Adrenal gland (tissue), 5 donors: ENCODE measurements at regions not wholly inside any gene's neighbourhood (a gene's known extent, or its start where the extent isn't known, plus 50 kb on each side); places are given as distances from the start of the nearest gene placed in this dataset.

Experiments
- POLR2A ChIP-seq, 2 donors: fragments of 450-650 bp; IDR thresholded peaks; one replicate each; pipeline ENCODE4 v1.6.1; 2017; ENCODE audit warnings: antibody characterized with exemption in 2 of 2, mild to moderate bottlenecking in 2 of 2, moderate library complexity in 1 of 2
- TF ChIP-seq, protein P1 (sequence below), 6 experiments: fragments of 450-650 bp in 4 of 6; fragments of 200-600 bp in 2 of 6; sonication (generic) in 1 of 6; IDR thresholded peaks; 1 replicate in 5 of 6; 2 replicates in 1 of 6; pipeline versions ENCODE4 v1.5.1 to v1.8.0; 2016 to 2021; ENCODE audit warnings: antibody characterized with exemption in 6 of 6, mild to moderate bottlenecking in 2 of 6, moderate library complexity in 1 of 6
- donor health status: DM: no; HTN: no; CAD: no.

- no peak for TF ChIP-seq POLR2A (IDR thresholded peaks at IDR 0.05)
- TF ChIP-seq, protein P1, sequence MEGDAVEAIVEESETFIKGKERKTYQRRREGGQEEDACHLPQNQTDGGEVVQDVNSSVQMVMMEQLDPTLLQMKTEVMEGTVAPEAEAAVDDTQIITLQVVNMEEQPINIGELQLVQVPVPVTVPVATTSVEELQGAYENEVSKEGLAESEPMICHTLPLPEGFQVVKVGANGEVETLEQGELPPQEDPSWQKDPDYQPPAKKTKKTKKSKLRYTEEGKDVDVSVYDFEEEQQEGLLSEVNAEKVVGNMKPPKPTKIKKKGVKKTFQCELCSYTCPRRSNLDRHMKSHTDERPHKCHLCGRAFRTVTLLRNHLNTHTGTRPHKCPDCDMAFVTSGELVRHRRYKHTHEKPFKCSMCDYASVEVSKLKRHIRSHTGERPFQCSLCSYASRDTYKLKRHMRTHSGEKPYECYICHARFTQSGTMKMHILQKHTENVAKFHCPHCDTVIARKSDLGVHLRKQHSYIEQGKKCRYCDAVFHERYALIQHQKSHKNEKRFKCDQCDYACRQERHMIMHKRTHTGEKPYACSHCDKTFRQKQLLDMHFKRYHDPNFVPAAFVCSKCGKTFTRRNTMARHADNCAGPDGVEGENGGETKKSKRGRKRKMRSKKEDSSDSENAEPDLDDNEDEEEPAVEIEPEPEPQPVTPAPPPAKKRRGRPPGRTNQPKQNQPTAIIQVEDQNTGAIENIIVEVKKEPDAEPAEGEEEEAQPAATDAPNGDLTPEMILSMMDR (IDR thresholded peaks at IDR 0.05): no peak
These were observed 304.1 kb upstream of the USP24 start for GRCh38 chr1:55519276-55519675.
